H1 (cell line): ENCODE measurements at regions not wholly inside any gene's neighbourhood (a gene's known extent, or its start where the extent isn't known, plus 50 kb on each side); places are given as distances from the start of the nearest gene placed in this dataset.

ENCODE experiments used
- CTCF ChIA-PET: fragments of 300-600 bp; sonication (Branson Sonifier 250); formaldehyde crosslinking; loops from one replicate; lab custom pipeline; 2021; ENCODE audit not compliant: partially characterized antibody; lab: Charles Lee
- POLR2A ChIA-PET: fragments of 300-600 bp; sonication (Branson Sonifier 250); formaldehyde crosslinking; loops from one replicate; lab custom pipeline; 2021; ENCODE audit warnings: inconsistent platforms; ENCODE audit not compliant: partially characterized antibody; lab: Charles Lee
- DNase-seq, 2 experiments: peaks; one replicate each; pipeline versions ENCODE4 v3.0.0 to v3.0.0-alpha.2; 2010 to 2022; ENCODE audit warnings: low spot score in 2 of 2, low read depth in 1 of 2, mixed read lengths in 1 of 2
- FAIRE-seq: peaks from 2 replicates; lab custom pipeline; 2011; peaks lifted over from hg19 to GRCh38; lab: Jason Lieb, UNC
- H2AFZ ChIP-seq: 2 replicates; pipeline ENCODE4 v1.8.1; 2012; ENCODE audit warnings: low read length, inconsistent platforms
- H2AK5ac ChIP-seq: 2 replicates; pipeline ENCODE4 v1.6.1; 2013; ENCODE audit warnings: low read depth, low read length
- H2BK120ac ChIP-seq: replicated peaks from 2 replicates; pipeline ENCODE3; 2013; ENCODE audit warnings: low read depth, low read length, inconsistent platforms
- H2BK12ac ChIP-seq: 2 replicates; pipeline ENCODE4 v1.6.1; 2013; ENCODE audit warnings: low read depth, low read length
- H2BK15ac ChIP-seq: 2 replicates; pipeline ENCODE4 v1.6.1; 2013; ENCODE audit warnings: low read length
- H2BK20ac ChIP-seq: 2 replicates; pipeline ENCODE4 v1.6.1; 2013; ENCODE audit warnings: low read length
- H2BK5ac ChIP-seq: 2 replicates; pipeline ENCODE4 v1.6.1; 2013; ENCODE audit warnings: low read depth, low read length
- H3K14ac ChIP-seq: 2 replicates; pipeline ENCODE4 v1.6.1; 2013; ENCODE audit warnings: inconsistent platforms; ENCODE audit not compliant: insufficient read length
- H3K18ac ChIP-seq: 2 replicates; pipeline ENCODE4 v1.6.1; 2013; ENCODE audit warnings: low read length; ENCODE audit errors: extremely low read depth
- H3K23ac ChIP-seq: 2 replicates; pipeline ENCODE4 v1.6.1; 2013; ENCODE audit warnings: inconsistent platforms; ENCODE audit not compliant: insufficient read length
- H3K23me2 ChIP-seq: 2 replicates; pipeline ENCODE4 v1.6.1; 2013; ENCODE audit warnings: low read depth, low read length
- H3K27ac ChIP-seq: 2 replicates; pipeline ENCODE4 v1.6.1; 2011; ENCODE audit warnings: low read depth, low read length, inconsistent platforms
- H3K27me3 ChIP-seq, 4 experiments: replicated peaks in 1 of 4; 1 replicate in 1 of 4; 2 replicates in 3 of 4; pipeline versions ENCODE4 v1.6.1 to v1.8.1; 2011 to 2013; ENCODE audit warnings: low read length in 3 of 4, mild to moderate bottlenecking in 3 of 4, inconsistent platforms in 2 of 4, mixed read lengths in 2 of 4, moderate library complexity in 1 of 4; ENCODE audit not compliant: control insufficient read depth in 3 of 4, insufficient read depth in 3 of 4; ENCODE audit errors: extremely low read depth in 1 of 4
- H3K36me3 ChIP-seq, 4 experiments: 2 replicates each; pipeline versions ENCODE4 v1.6.1 to v1.8.1; 2011 to 2013; ENCODE audit warnings: mild to moderate bottlenecking in 4 of 4, low read length in 3 of 4, moderate library complexity in 2 of 4, control low read depth in 1 of 4, inconsistent platforms in 1 of 4; ENCODE audit not compliant: insufficient read depth in 4 of 4, control insufficient read depth in 2 of 4
- H3K4ac ChIP-seq: replicated peaks from 2 replicates; pipeline ENCODE3; 2013; ENCODE audit warnings: low read length, low read depth, mixed read lengths, inconsistent platforms; ENCODE audit not compliant: insufficient read length
- H3K4me1 ChIP-seq, 4 experiments: replicated peaks in 1 of 4; 1 replicate in 1 of 4; 2 replicates in 3 of 4; pipeline versions ENCODE4 v1.6.1 to v1.8.1; 2011 to 2013; ENCODE audit warnings: low read length in 3 of 4, inconsistent platforms in 2 of 4, mixed read lengths in 1 of 4; ENCODE audit not compliant: insufficient read depth in 4 of 4, control insufficient read depth in 3 of 4
- H3K4me2 ChIP-seq, 2 experiments: 2 replicates each; pipeline versions ENCODE4 v1.6.1 to v1.8.1; 2011 to 2013; ENCODE audit warnings: low read depth in 2 of 2, low read length in 2 of 2, control low read depth in 1 of 2, inconsistent platforms in 1 of 2, mild to moderate bottlenecking in 1 of 2; ENCODE audit not compliant: insufficient read depth in 1 of 2
- H3K4me3 ChIP-seq, 4 experiments: fragments of 200-600, 300-600 bp in 1 of 4; sonication (generic), shearing (Covaris generic), sonication (Bioruptor Twin) in 1 of 4; 2 replicates each; pipeline versions ENCODE4 v1.5.1 to v1.8.1; 2011 to 2016; ENCODE audit warnings: low read length in 4 of 4, low read depth in 3 of 4, control low read depth in 2 of 4, inconsistent platforms in 2 of 4, mild to moderate bottlenecking in 2 of 4, mixed read lengths in 1 of 4, moderate library complexity in 1 of 4; ENCODE audit not compliant: insufficient read depth in 2 of 4; ENCODE audit errors: extremely low read depth in 1 of 4
- H3K56ac ChIP-seq: replicated peaks from 2 replicates; pipeline ENCODE3; 2013; ENCODE audit warnings: low read depth, mild to moderate bottlenecking, mixed read lengths, low read length, inconsistent platforms; ENCODE audit not compliant: insufficient read length
- H3K79me1 ChIP-seq: 2 replicates; pipeline ENCODE4 v1.6.1; 2013; ENCODE audit warnings: low read depth, low read length, control low read depth
- H3K79me2 ChIP-seq, 2 experiments: 2 replicates each; pipeline versions ENCODE4 v1.6.1 to v1.8.1; 2012 to 2013; ENCODE audit warnings: low read length in 2 of 2, mild to moderate bottlenecking in 2 of 2, inconsistent platforms in 1 of 2; ENCODE audit not compliant: insufficient read depth in 2 of 2, control insufficient read depth in 1 of 2
- H3K9ac ChIP-seq, 4 experiments: replicated peaks in 1 of 4; 1 replicate in 1 of 4; 2 replicates in 3 of 4; pipeline versions ENCODE4 v1.6.1 to v1.8.1; 2011 to 2013; ENCODE audit warnings: low read depth in 3 of 4, low read length in 3 of 4, control low read depth in 2 of 4, mild to moderate bottlenecking in 2 of 4, moderate library complexity in 2 of 4, inconsistent platforms in 1 of 4; ENCODE audit errors: extremely low read depth in 1 of 4
- H3K9me3 ChIP-seq, 2 experiments: 2 replicates each; pipeline versions ENCODE4 v1.6.1 to v1.8.1; 2012 to 2013; ENCODE audit warnings: mild to moderate bottlenecking in 2 of 2, moderate library complexity in 2 of 2, control low read depth in 1 of 2, inconsistent platforms in 1 of 2, low read depth in 1 of 2, low read length in 1 of 2, mixed read lengths in 1 of 2; ENCODE audit not compliant: insufficient read depth in 2 of 2
- H4K20me1 ChIP-seq, 2 experiments: replicated peaks in 1 of 2; 2 replicates each; pipeline versions ENCODE3 to v1.8.1; 2011 to 2013; ENCODE audit warnings: inconsistent platforms in 2 of 2, low read length in 2 of 2, mild to moderate bottlenecking in 1 of 2; ENCODE audit not compliant: insufficient read depth in 2 of 2, control insufficient read depth in 1 of 2
- H4K5ac ChIP-seq: 2 replicates; pipeline ENCODE4 v1.6.1; 2013; ENCODE audit warnings: low read length, low read depth, mixed read lengths, inconsistent platforms; ENCODE audit not compliant: insufficient read length
- H4K8ac ChIP-seq: 2 replicates; pipeline ENCODE4 v1.8.0; 2013; ENCODE audit warnings: mild to moderate bottlenecking, moderate library complexity, low read length, inconsistent platforms; ENCODE audit not compliant: insufficient read depth; ENCODE audit errors: extremely low read depth
- H4K91ac ChIP-seq: replicated peaks from 2 replicates; pipeline ENCODE3; 2013; ENCODE audit warnings: low read length, mixed read lengths, inconsistent platforms; ENCODE audit not compliant: insufficient read length
- ASH2L ChIP-seq: fragments of 200-600, 300-600 bp; sonication (generic); IDR thresholded peaks from one replicate; pipeline ENCODE4 v1.7.1; 2017; ENCODE audit warnings: low read length
- BRCA1 ChIP-seq: IDR thresholded peaks from 2 replicates; pipeline ENCODE4 v1.6.1; 2012; ENCODE audit warnings: low read depth, low read length, improper control_type of control experiment
- CTBP2 ChIP-seq: IDR thresholded peaks from 2 replicates; pipeline ENCODE4 v1.7.0; 2011; ENCODE audit warnings: borderline replicate concordance, mild to moderate bottlenecking, moderate library complexity, mixed read lengths, low read length; ENCODE audit not compliant: insufficient read depth, insufficient read length
- KDM1A ChIP-seq: fragments of 200-600, 300-600 bp; sonication (generic); IDR thresholded peaks from 2 replicates; pipeline ENCODE4 v1.7.1; 2016; ENCODE audit warnings: mild to moderate bottlenecking, low read length, borderline replicate concordance
- MAFK ChIP-seq: IDR thresholded peaks from 2 replicates; pipeline ENCODE4 v1.6.1; 2012; ENCODE audit warnings: low read depth, mild to moderate bottlenecking, improper control_type of control experiment, low read length
- NANOG ChIP-seq: IDR thresholded peaks from 2 replicates; pipeline ENCODE4 v1.6.1; 2011; ENCODE audit warnings: low read length, low read depth, mild to moderate bottlenecking, inconsistent platforms; ENCODE audit not compliant: insufficient read depth, poor library complexity, severe bottlenecking
- PHF8 ChIP-seq: fragments of 200-600 bp; sonication (generic); conservative IDR thresholded peaks from 2 replicates; pipeline ENCODE4 v1.7.1; 2012; ENCODE audit warnings: low read depth, mild to moderate bottlenecking, inconsistent platforms, low read length, moderate library complexity
- POLR2A ChIP-seq, 2 experiments: IDR thresholded peaks; 1 replicate in 1 of 2; 2 replicates in 1 of 2; pipeline ENCODE4 v1.6.1; 2011; ENCODE audit warnings: low read depth in 2 of 2, low read length in 2 of 2, mild to moderate bottlenecking in 2 of 2; ENCODE audit errors: control extremely low read depth in 1 of 2
- POLR2AphosphoS5 ChIP-seq: IDR thresholded peaks from 2 replicates; pipeline ENCODE4 v1.6.1; 2011; ENCODE audit warnings: low read depth, low read length
- RBBP5 ChIP-seq: IDR thresholded peaks from 2 replicates; pipeline ENCODE4 v1.7.1; 2012; ENCODE audit warnings: low read depth, mild to moderate bottlenecking, inconsistent platforms, low read length, moderate library complexity, borderline replicate concordance
- RNF2 ChIP-seq: fragments of 200-900, 300-1000 bp; sonication (generic); IDR thresholded peaks from 2 replicates; pipeline ENCODE4 v1.7.1; 2016; ENCODE audit warnings: borderline replicate concordance, low read depth, mild to moderate bottlenecking, antibody characterized with exemption, low read length; ENCODE audit not compliant: poor library complexity, severe bottlenecking; ENCODE audit errors: missing control alignments
- YY1 ChIP-seq: IDR thresholded peaks from 2 replicates; pipeline ENCODE4 v1.6.1; 2011; ENCODE audit warnings: low read depth, mild to moderate bottlenecking, low read length
- WGBS, 2 experiments: shearing (Covaris generic) in 1 of 2; methylation state at CpG; one replicate each; pipeline versions ENCODE4 v1.1.6 to v1.1.7; 2013 to 2015; ENCODE audit warnings: low lambda C conversion rate in 2 of 2, mixed read lengths in 2 of 2, inconsistent platforms in 1 of 2, low coverage in 1 of 2, missing lambda C conversion rate in 1 of 2; ENCODE audit not compliant: insufficient replicate concordance in 2 of 2, insufficient coverage in 1 of 2, insufficient read length in 1 of 2; ENCODE audit errors: extremely low coverage in 1 of 2, missing lambda C conversion rate in 1 of 2; 5-methylcytosine and 5-hydroxymethylcytosine counted together
- TF ChIP-seq, protein P1 (sequence below): IDR thresholded peaks from 2 replicates; pipeline ENCODE4 v1.6.1; 2012; ENCODE audit warnings: inconsistent platforms

GRCh38 chr1:149846042-149846441, 53.3 kb upstream of the BOLA1 start:
- no peaks in the 10 kb centered on the region for H3K9me3 ChIP-seq
- H2BK15ac ChIP-seq, result no peak overlapping the region
- ChIA-PET POLR2A (interaction anchor here (0.6 to 8.0 kb wide), 3 partner anchors 32 to 201 kb away, joined by 3 to 278 read pairs (median 3); a partner anchor contains a TSS), CTCF (no interaction called here)
- H3K4ac ChIP-seq, result no peak overlapping the region
- peak overlapping the region; percentile 78 for H2BK120ac ChIP-seq
- H3K27ac ChIP-seq, result no peak overlapping the region
- peak overlapping the region in 2 of 4 experiments; percentile 91 to 93; a peak in 3 of 8 replicates for H3K4me3 ChIP-seq
- H4K5ac ChIP-seq, result peak overlapping the region; percentile 75
- H3K4me1 ChIP-seq, result peaks cover 0 to 21% (median 6%) of the 10 kb centered on the region in 4 experiments; a peak in 3 of 7 replicates
- no peak overlapping the region for H2AFZ ChIP-seq
- H3K23me2 ChIP-seq, result peaks cover 14% of the 10 kb centered on the region
- H3K56ac ChIP-seq, result no peak overlapping the region
- peak overlapping the region; percentile 63; the same call in 1 of the 2 replicates for H3K18ac ChIP-seq
- no peaks in the 10 kb centered on the region; a peak in 1 of 8 replicates for H3K36me3 ChIP-seq
- H3K9ac ChIP-seq, result no peak overlapping the region
- H4K20me1 ChIP-seq, result peaks cover 6 to 15% of the 10 kb centered on the region in 2 experiments
- H3K4me2 ChIP-seq, result peak overlapping the region; percentile 63 to 89
- H2BK5ac ChIP-seq, result peak overlapping the region; percentile 41; the same call in 1 of the 2 replicates
- H4K91ac ChIP-seq, result no peak overlapping the region
- no peak overlapping the region; the same call in 1 of the 2 replicates for H2BK12ac ChIP-seq
- no peak overlapping the region for H2AK5ac ChIP-seq
- DNase-seq (no peak), FAIRE-seq (no peak)
- 63% methylated on average over 3 of the region's 3 CpGs; no CpG with 5 or more reads in 1 of the 2 experiments for WGBS, 2 experiments
- no peak overlapping the region for H3K14ac ChIP-seq
- no peak overlapping the region for H4K8ac ChIP-seq
- peaks cover 13 to 69% of the 10 kb centered on the region in 2 experiments; a peak in 3 of 4 replicates for H3K79me2 ChIP-seq
- H3K79me1 ChIP-seq, result no peaks in the 10 kb centered on the region
- H3K23ac ChIP-seq, result no peak overlapping the region
- H2BK20ac ChIP-seq, result no peak overlapping the region
- no peaks in the 10 kb centered on the region for H3K27me3 ChIP-seq
- TF ChIP-seq RBBP5 (no peak), MAFK (no peak), ASH2L (no peak), KDM1A (no peak), POLR2AphosphoS5 (no peak), CTBP2 (no peak), BRCA1 (no peak), YY1 (no peak), POLR2A (IDR thresholded peaks at IDR 0.05; ENCODE audit: control extremely low read depth in 1 of 2, low read depth in 2 of 2, low read length in 2 of 2) (no peak; a peak in 1 of 3 replicates), PHF8 (no peak), RNF2 (no peak), NANOG (no peak)
- TF ChIP-seq, protein P1, sequence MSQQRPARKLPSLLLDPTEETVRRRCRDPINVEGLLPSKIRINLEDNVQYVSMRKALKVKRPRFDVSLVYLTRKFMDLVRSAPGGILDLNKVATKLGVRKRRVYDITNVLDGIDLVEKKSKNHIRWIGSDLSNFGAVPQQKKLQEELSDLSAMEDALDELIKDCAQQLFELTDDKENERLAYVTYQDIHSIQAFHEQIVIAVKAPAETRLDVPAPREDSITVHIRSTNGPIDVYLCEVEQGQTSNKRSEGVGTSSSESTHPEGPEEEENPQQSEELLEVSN, result no peak
